ENCODE measurements at regions not wholly inside any gene's neighbourhood (a gene's known extent, or its start where the extent isn't known, plus 50 kb on each side); places are given as distances from the start of the nearest gene placed in this dataset.

DNA sequence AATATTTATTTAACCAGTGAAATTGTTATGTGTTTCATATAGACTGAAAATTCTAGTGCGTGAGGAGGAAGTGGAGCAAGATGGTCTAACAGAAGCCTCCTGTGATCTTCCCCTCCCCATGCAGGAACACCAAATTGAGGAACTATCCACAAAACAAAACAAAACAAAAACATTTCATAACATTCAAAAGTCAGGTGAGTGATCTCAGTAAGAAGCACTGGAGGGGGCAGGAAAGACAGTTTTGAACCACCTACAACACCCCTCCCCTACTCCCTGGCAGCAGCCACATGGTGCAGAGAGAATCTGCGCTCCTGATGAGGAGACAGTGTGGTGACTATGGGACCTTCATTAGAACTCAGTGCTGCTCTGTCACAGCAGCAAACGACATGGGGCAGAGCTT, 221.9 kb upstream of the SEMA3C start:
- TF ChIP-seq POLR2AphosphoS5 (IDR thresholded peaks at IDR 0.05) (no peak), EP300 (IDR thresholded peaks at IDR 0.05) (no peak), POLR2A (IDR thresholded peaks at IDR 0.05) (no peak), CTCF (IDR thresholded peaks at IDR 0.05) (no peak)
- no peak overlapping the region for H3K27ac ChIP-seq
- H3K27me3 ChIP-seq, result no peaks in the 10 kb centered on the region
- no peaks in the 10 kb centered on the region for H3K9me3 ChIP-seq
- H3K4me3 ChIP-seq, result no peak overlapping the region
- H3K4me1 ChIP-seq, result no peaks in the 10 kb centered on the region
- WGBS, result 81% methylated on average over 3 of the region's 3 CpGs
- DNase-seq (ENCODE audit: low spot score in 2 of 2), result no peak
- no peaks in the 10 kb centered on the region for H3K36me3 ChIP-seq

GRCh38 chr7:81140252-81140651, 221.4 kb upstream of the SEMA3C start:
- no peak for DNase-seq (ENCODE audit: low spot score in 2 of 2)
- Histone ChIP-seq H3K4me3 (no peak overlapping the region), H3K9me3 (no peaks in the 10 kb centered on the region), H3K27me3 (no peaks in the 10 kb centered on the region), H3K36me3 (no peaks in the 10 kb centered on the region), H3K4me1 (no peaks in the 10 kb centered on the region), H3K27ac (no peak overlapping the region)
- no peak for TF ChIP-seq POLR2A (IDR thresholded peaks at IDR 0.05)
- no peak for TF ChIP-seq EP300 (IDR thresholded peaks at IDR 0.05)
- no peak for TF ChIP-seq CTCF (IDR thresholded peaks at IDR 0.05)
- TF ChIP-seq POLR2AphosphoS5 (IDR thresholded peaks at IDR 0.05), result no peak
- WGBS, result 73% methylated on average over 2 of the region's 2 CpGs

DNA sequence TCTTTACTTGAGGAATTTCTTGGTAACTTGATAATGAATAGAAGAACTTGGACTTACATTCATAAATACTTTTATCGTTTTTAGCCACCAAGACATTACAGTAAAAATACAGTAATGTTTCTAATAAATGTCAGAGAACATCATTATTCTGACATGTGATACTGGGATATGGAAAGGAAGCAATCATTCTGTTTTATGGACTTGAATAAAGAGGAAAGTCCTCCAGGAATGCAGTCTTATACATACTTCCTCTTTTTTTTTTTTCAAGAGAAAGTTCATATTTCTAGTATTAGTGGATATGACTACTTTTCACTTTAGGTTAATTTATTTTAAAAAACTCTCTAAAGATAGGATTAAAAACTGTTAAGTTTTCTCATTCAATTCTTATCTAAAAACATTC, 220.0 kb upstream of the SEMA3C start:
- Histone ChIP-seq H3K36me3 (no peaks in the 10 kb centered on the region), H3K4me3 (no peak overlapping the region), H3K9me3 (no peaks in the 10 kb centered on the region), H3K27ac (no peak overlapping the region), H3K27me3 (no peaks in the 10 kb centered on the region), H3K4me1 (no peaks in the 10 kb centered on the region)
- no peak for DNase-seq (ENCODE audit: low spot score in 2 of 2)
- TF ChIP-seq EP300 (IDR thresholded peaks at IDR 0.05) (no peak), POLR2AphosphoS5 (IDR thresholded peaks at IDR 0.05) (no peak), CTCF (IDR thresholded peaks at IDR 0.05) (no peak), POLR2A (IDR thresholded peaks at IDR 0.05) (no peak)
- WGBS, result 27% methylated on average over 1 of the region's 1 CpG

DNA sequence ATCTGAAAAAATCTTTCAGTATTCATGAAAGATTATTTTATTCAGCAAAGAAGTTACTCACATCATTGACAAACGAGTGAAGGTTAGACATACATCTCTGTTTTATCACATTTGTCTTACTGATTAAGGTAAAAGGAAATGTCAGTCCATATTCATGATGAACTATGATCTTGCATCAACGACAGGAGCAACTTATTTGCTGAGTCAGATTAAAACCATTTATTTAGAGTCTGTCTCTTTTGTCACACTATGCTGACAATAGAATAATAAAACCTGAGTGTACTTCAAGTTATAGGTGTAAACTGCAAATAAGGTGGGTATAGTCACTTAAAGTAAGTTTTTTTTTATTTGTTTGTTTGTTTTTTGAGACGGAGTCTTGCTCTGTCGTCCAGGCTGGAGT, 216.5 kb upstream of the SEMA3C start:
- TF ChIP-seq POLR2AphosphoS5 (IDR thresholded peaks at IDR 0.05) (no peak), CTCF (IDR thresholded peaks at IDR 0.05) (no peak), EP300 (IDR thresholded peaks at IDR 0.05) (no peak), POLR2A (IDR thresholded peaks at IDR 0.05) (no peak)
- DNase-seq (ENCODE audit: low spot score in 2 of 2), result no peak
- Histone ChIP-seq H3K27me3 (no peaks in the 10 kb centered on the region), H3K4me1 (no peaks in the 10 kb centered on the region), H3K27ac (no peak overlapping the region), H3K4me3 (no peak overlapping the region), H3K36me3 (no peaks in the 10 kb centered on the region), H3K9me3 (no peaks in the 10 kb centered on the region)
- 74% methylated on average over 4 of the region's 4 CpGs for WGBS

- Histone ChIP-seq H3K27ac (no peak overlapping the region), H3K36me3 (no peaks in the 10 kb centered on the region), H3K27me3 (no peaks in the 10 kb centered on the region), H3K4me1 (no peaks in the 10 kb centered on the region), H3K4me3 (no peak overlapping the region), H3K9me3 (peaks cover 8% of the 10 kb centered on the region)
- no peak for TF ChIP-seq POLR2A (IDR thresholded peaks at IDR 0.05)
- no peak for TF ChIP-seq EP300 (IDR thresholded peaks at IDR 0.05)
- no peak for TF ChIP-seq POLR2AphosphoS5 (IDR thresholded peaks at IDR 0.05)
- no peak for TF ChIP-seq CTCF (IDR thresholded peaks at IDR 0.05)
- DNase-seq (ENCODE audit: low spot score in 2 of 2), result no peak
- WGBS, result 81% methylated on average over 1 of the region's 1 CpG
Measured at GRCh38 chr7:81128011-81128410, 209.2 kb upstream of the SEMA3C start.

Data from suprapubic skin (tissue), 4 donors.